Activated naive CD8-positive, alpha-beta T cell treated with anti-CD3 and anti-CD28 coated beads, Interleukin-2, amount 50 U/mL, for 24 hours (primary cell): ENCODE measurements at regions not wholly inside any gene's neighbourhood (a gene's known extent, or its start where the extent isn't known, plus 50 kb on each side); places are given as distances from the start of the nearest gene placed in this dataset.
"Not testable (repeated sequence)": the region's sequence is repeated elsewhere in the genome, so short reads cannot be mapped to it uniquely, and the experiment has no call there.

Source experiments
- ATAC-seq: fragments of 150-1000 bp; cut with Tn5 transposase; one replicate; pipeline ENCODE4 v1.10.0; 2021
- DNase-seq: peaks from one replicate; pipeline ENCODE4 v3.0.0; 2021
- H3K27ac Mint-ChIP-seq: one replicate; pipeline ENCODE4 v1.8.0; 2021; ENCODE audit warnings: mild to moderate bottlenecking, mixed read lengths
- H3K27me3 Mint-ChIP-seq: one replicate; pipeline ENCODE4 v1.8.0; 2021; ENCODE audit warnings: mixed read lengths
- H3K36me3 Mint-ChIP-seq: one replicate; pipeline ENCODE4 v1.8.0; 2021; ENCODE audit warnings: low read depth, mixed read lengths
- H3K4me1 Mint-ChIP-seq: one replicate; pipeline ENCODE4 v1.8.0; 2021; ENCODE audit warnings: mixed read lengths
- H3K4me3 Mint-ChIP-seq: one replicate; pipeline ENCODE4 v1.8.0; 2021; ENCODE audit warnings: mild to moderate bottlenecking, moderate library complexity, mixed read lengths
- H3K9me3 Mint-ChIP-seq: one replicate; pipeline ENCODE4 v1.8.0; 2021; ENCODE audit warnings: mixed read lengths

DNA sequence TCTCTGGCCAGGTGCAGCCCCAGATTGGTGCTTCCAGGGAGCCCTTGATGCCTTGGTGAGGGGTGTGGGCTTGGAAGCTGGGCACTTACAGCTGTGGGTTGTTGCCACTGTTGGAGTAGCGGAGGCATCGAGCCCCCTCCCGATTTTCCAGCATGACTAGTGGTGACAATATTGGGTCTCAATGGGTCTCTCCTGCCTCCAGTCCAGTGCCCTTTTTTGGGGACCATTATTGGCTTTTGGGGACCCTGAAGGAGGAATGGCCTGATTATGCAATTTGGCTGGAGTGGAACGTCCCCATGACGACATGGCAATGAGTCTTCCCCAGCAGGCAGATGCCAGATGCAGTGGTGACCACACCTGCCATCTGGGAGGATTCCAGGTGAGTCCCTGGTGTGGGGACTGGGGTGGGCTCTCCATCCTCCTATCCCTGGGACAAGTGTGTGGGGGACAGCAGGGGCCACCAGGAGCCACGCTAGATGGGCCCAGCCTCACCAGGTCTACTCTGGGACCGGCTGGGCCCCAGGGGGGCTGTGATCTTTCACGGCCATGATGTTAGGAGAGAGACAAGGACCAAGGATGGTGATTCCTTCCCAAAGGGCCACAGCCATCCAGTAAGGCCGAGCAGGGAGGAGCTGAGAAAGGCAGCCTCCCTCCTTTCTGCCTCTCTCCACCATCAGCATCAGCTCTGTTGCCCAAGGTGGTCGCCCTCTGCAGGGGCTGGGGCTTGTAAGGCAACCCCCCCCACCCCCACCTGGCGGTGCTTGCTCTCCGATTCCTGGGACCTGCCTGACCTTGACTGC, 196.8 kb downstream of the GOLGA6L6 start:
- Mint-ChIP-seq H3K4me3 (no peak overlapping the region), H3K27ac (no peak overlapping the region), H3K9me3 (no peaks in the 10 kb centered on the region), H3K36me3 (no peaks in the 10 kb centered on the region), H3K27me3 (no peaks in the 10 kb centered on the region), H3K4me1 (no peaks in the 10 kb centered on the region)
- ATAC-seq: no peak
- peak; percentile 2 for DNase-seq

DNA sequence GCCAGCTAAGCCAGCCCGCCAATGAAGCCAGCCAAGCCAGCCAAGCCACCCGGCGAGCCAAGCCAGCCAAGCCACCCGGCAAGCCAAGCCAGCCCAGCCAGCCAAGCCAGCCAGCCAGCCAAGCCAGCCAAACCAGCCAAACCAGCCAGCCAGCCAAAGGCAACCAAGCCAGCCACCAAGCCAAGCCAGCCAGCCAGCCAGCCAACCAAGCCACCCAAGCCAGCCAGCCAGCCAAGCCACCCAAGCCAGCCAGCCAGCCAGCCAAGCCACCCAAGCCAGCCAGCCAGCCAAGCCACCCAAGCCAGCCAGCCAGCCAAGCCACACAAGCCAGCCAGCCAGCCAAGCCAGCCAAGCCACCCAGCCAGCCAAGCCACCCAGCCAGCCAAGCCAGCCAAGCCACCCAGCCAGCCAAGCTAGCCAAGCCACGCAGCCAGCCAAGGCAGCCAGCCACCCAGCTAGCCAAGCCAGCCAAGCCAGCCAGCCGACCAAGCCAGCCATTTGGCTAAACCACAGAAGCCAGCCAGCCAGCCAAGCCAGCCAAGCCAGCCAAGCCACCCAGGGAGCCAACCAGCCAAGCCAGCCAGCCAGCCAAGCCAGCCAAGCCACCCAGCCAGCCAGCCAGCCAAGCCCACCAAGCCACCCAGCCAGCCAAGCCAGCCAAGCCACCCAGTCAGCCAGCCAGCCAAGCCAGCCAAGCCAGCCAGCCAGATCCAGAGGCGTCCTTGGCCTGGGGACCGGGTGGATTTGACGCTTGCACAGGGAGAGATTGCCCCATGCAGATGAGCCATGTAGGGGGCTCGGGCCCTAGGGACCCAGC, 198.0 kb downstream of the GOLGA6L6 start:
- not testable (repeated sequence) for H3K4me1 Mint-ChIP-seq, H3K9me3 Mint-ChIP-seq, ATAC-seq, H3K36me3 Mint-ChIP-seq, H3K27ac Mint-ChIP-seq, H3K27me3 Mint-ChIP-seq, DNase-seq, H3K4me3 Mint-ChIP-seq

DNA sequence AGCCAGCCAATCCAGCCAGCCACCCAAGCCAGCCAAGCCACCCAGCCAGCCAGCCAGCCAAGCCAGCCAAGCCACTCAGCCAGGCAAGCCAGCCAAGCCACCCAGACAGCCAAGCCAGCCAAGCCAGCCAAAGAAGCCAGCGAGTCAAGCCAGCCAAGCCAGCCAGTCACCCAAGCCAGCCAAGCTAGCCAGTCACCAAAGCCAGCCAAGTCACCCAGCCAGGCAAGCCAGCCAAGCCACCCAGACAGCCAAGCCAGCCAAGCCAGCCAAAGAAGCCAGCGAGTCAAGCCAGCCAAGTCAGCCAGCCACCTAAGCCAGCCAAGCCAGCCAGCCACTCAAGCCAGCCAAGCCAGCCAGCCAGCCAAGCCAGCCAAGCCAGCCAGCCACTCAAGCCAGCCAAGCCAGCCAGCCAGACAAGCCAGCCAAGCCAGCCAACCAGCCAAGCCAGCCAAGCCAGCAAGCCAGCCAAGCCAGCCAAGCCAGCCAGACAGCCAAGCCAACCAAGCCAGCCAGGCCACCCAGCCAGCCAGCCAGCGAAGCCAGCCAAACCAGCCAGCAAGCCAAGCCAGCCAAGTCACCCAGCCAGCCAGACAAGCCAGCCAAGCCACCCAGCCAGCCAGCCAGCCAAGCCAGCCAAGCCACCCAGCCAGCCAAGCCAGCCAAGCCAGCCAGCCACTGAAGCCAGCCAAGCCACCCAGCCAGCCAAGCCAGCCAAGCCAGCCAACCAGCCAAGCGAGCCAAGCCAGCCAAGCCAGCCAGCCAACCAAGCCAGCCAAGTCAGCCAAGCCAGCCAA, 198.8 kb downstream of the GOLGA6L6 start:
- H3K4me3 Mint-ChIP-seq, ATAC-seq, H3K4me1 Mint-ChIP-seq, DNase-seq, H3K27me3 Mint-ChIP-seq, H3K36me3 Mint-ChIP-seq, H3K9me3 Mint-ChIP-seq, H3K27ac Mint-ChIP-seq: not testable (repeated sequence)

DNA sequence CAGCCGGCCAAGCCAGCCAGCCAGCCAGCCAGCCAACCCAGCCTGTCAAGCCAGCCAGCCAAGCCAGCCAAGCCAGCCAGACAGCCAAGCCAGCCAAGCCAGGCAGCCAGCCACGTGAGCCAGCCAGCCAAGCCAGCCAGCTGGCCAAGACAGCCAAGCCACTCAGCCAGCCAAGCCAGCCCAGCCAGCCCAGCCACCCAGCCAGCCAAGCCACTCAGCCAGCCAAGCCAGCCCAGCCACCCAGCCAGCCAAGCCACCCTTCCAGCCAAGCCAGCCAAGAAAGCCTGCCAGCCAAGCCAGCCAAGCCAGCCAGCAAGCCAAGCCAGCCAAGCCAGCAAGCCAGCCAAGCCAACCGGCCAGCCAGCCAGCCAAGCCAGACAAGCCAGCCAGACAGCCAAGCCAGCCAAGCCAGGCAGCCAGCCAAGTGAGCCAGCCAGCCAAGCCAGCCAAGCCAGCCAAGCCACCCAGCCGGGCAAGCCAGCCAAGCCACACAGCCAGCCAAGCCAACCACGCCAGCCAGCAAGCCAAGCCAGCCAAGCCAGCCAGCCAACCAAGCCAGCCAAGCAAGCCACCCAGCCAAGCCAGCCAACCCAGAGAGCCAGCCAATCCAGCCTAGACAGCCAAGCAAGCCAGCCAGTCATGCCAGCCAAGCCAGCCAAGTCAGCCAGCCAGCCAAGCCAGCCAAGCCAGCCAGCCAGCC, 199.5 kb downstream of the GOLGA6L6 start:
- peaks cover 3% of the 10 kb centered on the region for H3K36me3 Mint-ChIP-seq
- peak; percentile 43 for DNase-seq
- no peaks in the 10 kb centered on the region for H3K27me3 Mint-ChIP-seq
- ATAC-seq: peak; percentile 25
- H3K9me3 Mint-ChIP-seq: peaks cover 4% of the 10 kb centered on the region
- no peak overlapping the region for H3K27ac Mint-ChIP-seq
- no peaks in the 10 kb centered on the region for H3K4me1 Mint-ChIP-seq
- no peak overlapping the region for H3K4me3 Mint-ChIP-seq

DNA sequence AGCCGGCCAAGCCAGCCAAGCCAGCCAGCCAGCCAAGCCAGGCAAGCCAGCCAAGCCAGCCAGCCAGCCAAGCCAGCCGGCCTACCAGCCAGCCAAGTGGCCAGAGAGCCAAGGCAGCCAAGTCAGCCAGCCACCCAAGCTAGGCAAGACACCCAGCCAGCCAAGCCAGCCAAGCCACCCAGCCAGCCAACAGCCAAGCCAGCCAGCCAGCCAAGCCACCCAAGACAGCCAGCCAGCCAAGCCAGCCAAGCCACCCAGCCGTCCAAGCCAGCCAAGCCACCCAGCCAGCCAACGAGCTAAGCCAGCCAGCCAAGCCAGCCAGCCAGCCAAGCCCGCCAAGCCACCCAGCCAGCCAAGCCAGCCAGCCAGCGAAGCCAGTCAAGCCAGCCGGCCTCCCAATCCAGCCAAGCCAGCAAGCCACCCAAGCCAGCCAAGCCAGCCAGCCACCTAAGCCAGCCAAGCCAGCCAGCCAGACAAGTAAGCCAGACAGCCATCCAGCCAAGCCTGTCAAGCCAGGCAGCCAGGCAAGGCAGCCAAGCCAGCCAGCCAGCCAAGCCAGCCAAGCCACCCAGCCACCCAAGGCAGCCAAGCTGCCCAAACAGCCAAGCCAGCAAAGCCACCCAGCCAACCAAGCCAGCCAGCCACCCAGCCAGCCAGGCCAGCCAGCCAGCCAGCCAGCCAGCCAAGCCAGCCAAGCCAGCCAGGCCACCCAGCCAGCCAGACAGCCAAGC, 200.5 kb downstream of the GOLGA6L6 start:
- Mint-ChIP-seq H3K27ac (no peak overlapping the region), H3K4me1 (no peaks in the 10 kb centered on the region), H3K9me3 (peaks cover 9% of the 10 kb centered on the region), H3K4me3 (no peak overlapping the region), H3K36me3 (peaks cover 4% of the 10 kb centered on the region), H3K27me3 (no peaks in the 10 kb centered on the region)
- peak; percentile 30 for ATAC-seq
- peak; percentile 46 for DNase-seq

DNA sequence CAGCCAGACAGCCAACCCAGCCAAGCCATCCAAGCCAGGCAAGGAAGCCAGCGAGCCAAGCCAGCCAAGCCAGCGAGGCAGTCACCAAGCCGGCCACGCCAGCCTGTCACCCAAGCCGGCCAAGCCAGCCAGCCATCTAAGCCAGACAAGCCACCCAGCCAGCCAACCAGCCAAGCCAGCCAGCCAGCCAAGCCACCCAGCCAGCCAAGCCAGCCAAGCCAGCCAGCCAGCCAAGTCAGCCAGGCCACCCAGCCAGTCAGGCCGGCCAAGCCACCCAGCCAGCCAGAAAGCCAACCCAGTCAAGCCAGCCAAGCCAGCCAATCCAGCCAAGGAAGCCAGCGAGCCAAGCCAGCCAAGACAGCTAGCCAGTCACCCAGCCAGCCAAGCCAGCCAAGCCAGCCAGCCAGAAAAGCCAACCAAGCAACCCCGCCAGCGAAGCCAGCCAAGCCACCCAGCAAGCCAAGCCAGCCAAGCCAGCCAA, 201.2 kb downstream of the GOLGA6L6 start:
- peaks cover 4% of the 10 kb centered on the region for H3K36me3 Mint-ChIP-seq
- no peak overlapping the region for H3K4me3 Mint-ChIP-seq
- ATAC-seq (peak; percentile 13), DNase-seq (peak; percentile 33)
- H3K27ac Mint-ChIP-seq: no peak overlapping the region
- H3K27me3 Mint-ChIP-seq: no peaks in the 10 kb centered on the region
- H3K4me1 Mint-ChIP-seq: no peaks in the 10 kb centered on the region
- H3K9me3 Mint-ChIP-seq: peaks cover 12% of the 10 kb centered on the region

DNA sequence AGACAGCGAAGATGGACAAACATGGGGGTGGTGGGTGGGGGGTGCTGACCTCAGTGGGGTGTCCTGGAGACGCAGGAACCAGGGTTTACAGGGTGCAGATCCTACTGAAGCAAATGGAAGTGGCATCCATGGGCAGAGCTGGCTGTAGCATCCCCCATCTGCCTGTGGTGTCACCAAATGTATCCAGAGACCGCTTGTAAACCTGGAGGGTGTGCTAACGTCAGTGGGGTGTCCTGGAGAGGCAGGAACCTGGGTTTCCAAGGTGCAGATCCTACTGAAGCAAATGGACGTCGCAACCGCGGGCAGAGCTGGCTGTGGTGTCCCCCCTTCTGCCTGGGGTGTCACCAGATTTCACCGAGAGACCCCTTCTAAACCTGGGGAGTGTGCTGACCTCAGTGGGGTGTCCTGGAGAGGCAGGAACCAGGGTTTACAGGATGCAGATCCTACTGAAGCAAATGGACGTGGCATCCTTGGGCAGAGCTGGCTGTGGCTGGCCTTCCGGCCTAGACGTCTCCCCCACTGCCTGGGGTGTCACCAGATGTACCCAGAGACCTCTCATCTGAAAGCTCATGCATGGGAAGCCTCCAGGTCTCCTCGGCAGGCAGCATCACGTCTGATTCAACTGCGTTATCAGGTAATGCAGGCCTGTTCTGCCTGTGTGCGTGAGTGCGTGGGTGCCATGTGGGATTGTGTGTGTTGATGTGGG, 202.4 kb downstream of the GOLGA6L6 start:
- not testable (repeated sequence) for DNase-seq, H3K4me3 Mint-ChIP-seq, H3K27ac Mint-ChIP-seq, H3K27me3 Mint-ChIP-seq, H3K4me1 Mint-ChIP-seq, ATAC-seq, H3K36me3 Mint-ChIP-seq
- peaks cover 12% of the 10 kb centered on the region for H3K9me3 Mint-ChIP-seq

DNA sequence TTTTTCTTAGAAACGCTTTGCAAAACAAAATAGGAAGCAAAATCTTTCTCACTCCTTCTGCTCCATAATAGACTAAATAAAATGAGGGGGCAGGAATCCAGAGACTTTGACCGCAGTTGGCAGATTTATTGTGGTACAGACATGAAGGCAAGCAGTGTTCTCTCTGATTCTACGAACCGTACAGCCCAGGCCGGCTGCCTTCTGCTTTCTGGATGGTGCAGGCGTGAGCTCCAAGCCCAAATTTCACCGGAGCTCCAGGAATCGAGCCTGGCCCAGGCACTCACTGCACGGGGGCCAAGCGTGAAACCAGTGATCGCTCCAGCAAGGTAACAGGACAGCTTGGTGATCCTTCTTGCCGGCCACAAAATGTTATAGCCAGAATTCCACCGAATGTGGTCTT, 202.9 kb downstream of the GOLGA6L6 start:
- H3K4me1 Mint-ChIP-seq, DNase-seq, H3K4me3 Mint-ChIP-seq, ATAC-seq, H3K36me3 Mint-ChIP-seq, H3K27me3 Mint-ChIP-seq, H3K27ac Mint-ChIP-seq: not testable (repeated sequence)
- peaks cover 12% of the 10 kb centered on the region for H3K9me3 Mint-ChIP-seq

DNA sequence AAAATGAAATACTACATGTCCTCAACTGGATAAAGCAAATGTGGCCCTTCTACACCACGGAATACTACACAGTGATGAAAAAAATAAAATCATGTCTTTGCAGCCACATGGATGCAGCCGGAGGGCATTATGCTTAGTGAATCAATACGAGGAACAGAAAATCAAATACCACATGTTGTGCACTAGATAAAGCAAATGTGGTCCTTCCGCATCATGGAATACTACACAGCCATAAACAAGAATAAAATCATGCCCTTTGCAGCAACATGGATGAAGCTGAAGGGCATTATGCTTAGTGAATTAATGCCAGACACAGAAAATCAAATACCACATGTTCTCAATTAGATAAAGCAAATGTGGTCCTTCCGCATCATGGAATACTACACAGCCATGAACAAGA, 204.4 kb downstream of the GOLGA6L6 start:
- not testable (repeated sequence) for ATAC-seq, H3K36me3 Mint-ChIP-seq, H3K27me3 Mint-ChIP-seq, H3K4me3 Mint-ChIP-seq, H3K27ac Mint-ChIP-seq, H3K4me1 Mint-ChIP-seq, DNase-seq
- peaks cover 12% of the 10 kb centered on the region for H3K9me3 Mint-ChIP-seq

DNA sequence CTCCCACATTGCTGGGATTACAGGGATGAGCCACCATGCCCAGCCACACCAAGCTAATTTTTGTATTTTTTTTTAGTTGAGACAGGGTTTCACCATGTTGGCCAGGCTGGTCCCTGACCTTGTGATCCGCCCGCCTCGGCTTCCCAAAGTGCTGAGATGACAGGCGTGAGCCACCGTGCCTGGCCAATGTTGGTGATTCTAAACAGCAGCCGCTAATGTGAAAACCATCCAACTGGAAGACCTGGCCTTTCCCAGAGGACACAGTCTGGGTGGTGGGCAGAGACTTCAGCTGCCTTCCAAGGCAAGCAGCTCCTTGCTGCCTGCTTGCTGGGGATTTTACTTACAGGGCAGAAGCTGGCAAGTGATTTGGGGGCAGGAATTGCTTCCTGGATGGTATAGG, 207.1 kb downstream of the GOLGA6L6 start:
- not testable (repeated sequence) for H3K4me3 Mint-ChIP-seq, ATAC-seq, H3K36me3 Mint-ChIP-seq, H3K27me3 Mint-ChIP-seq, H3K4me1 Mint-ChIP-seq, DNase-seq, H3K27ac Mint-ChIP-seq
- peaks cover 12% of the 10 kb centered on the region for H3K9me3 Mint-ChIP-seq

DNA sequence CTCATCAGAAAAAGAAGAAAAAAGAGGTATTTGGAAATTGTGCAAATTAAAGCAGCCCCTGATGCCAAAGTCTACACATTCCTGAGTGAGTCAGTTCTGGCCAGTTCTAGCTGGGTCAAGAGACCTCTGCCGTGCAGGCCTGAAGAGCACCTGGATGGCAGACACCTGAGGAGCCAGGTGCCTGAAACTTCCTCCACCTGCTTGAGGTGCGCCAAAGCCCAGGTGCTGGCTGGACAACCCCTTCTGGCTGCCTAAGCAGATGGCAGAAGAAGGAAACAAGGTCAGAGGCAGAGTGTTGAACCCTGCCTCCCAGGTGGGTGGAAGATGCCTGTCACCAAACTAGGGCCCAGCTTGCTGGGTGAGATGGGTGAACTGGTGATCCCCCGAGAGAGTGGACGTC, 215.8 kb downstream of the GOLGA6L6 start:
- H3K27me3 Mint-ChIP-seq, H3K36me3 Mint-ChIP-seq: not testable (repeated sequence)

DNA sequence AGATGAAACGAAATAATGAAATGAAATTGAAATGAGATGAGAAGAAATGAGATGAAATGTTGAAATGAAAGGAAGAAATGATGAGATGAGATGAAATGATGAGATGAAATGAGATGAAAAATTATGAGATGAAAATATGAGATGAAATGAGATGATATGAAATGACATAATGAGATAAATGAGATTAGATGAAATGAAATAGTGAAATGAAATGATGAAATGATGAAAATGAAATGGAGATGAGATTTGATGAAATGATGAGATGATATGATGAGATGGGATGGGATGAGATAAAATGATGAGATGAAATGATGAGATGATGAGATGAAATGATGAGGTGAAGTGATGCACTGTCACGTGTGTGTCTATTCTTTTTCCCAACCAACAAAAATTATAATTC, 224.5 kb downstream of the GOLGA6L6 start:
- not testable (repeated sequence) for H3K27ac Mint-ChIP-seq, H3K36me3 Mint-ChIP-seq, DNase-seq, H3K4me1 Mint-ChIP-seq, H3K27me3 Mint-ChIP-seq, ATAC-seq, H3K4me3 Mint-ChIP-seq, H3K9me3 Mint-ChIP-seq

More for the DNA sequence above, 215.8 kb downstream of the GOLGA6L6 start:
- H3K4me3 Mint-ChIP-seq, DNase-seq, H3K9me3 Mint-ChIP-seq, H3K27ac Mint-ChIP-seq, H3K4me1 Mint-ChIP-seq, ATAC-seq: not testable (repeated sequence)

DNA sequence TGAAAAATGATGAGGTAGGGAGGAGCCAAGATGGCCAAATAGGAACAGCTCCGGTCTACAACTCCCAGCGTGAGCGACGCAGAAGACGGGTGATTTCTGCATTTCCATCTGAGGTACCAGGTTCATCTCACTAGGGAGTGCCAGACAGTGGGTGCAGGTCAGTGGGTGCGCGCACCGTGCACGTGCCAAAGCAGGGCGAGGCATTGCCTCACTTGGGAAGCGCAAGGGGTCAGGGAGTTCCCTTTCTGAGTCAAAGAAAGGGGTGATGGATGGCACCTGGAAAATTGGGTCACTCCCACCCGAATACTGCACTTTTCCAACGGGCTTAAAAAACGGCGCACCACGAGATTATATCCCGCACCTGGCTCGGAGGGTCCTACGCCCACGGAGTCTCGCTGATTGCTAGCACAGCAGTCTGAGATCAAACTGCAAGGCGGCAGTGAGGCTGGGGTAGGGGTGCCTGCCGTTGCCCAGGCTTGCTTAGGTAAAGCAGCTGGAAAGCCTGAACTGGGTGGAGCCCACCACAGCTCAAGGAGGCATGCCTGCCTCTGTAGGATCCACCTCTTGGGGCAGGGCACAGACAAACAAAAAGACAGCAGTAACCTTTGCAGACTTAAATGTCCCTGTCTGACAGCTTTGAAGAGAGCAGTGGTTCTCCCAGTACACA, 230.5 kb downstream of the GOLGA6L6 start:
- H3K27ac Mint-ChIP-seq, H3K36me3 Mint-ChIP-seq, H3K27me3 Mint-ChIP-seq, ATAC-seq, H3K4me3 Mint-ChIP-seq, DNase-seq, H3K9me3 Mint-ChIP-seq, H3K4me1 Mint-ChIP-seq: not testable (repeated sequence)
